ENCODE measurements at regions not wholly inside any gene's neighbourhood (a gene's known extent, or its start where the extent isn't known, plus 50 kb on each side); places are given as distances from the start of the nearest gene placed in this dataset.

- H3K9ac ChIP-seq (ENCODE audit: low read length in 3 of 3) = no peak overlapping the region
- intact Hi-C loops (cut with DNase I) = no loop called here
- no peaks in the 10 kb centered on the region for H3K36me3 ChIP-seq (ENCODE audit: control insufficient read depth in 2 of 3, insufficient read depth in 3 of 3, low read length in 3 of 3)
- TF ChIP-seq CTCF (IDR thresholded peaks at IDR 0.05; ENCODE audit: borderline replicate concordance, extremely low read depth, insufficient read depth) = no peak
- no peak overlapping the region for H3K4me3 ChIP-seq (ENCODE audit: low read length in 3 of 3)
- no peaks in the 10 kb centered on the region for H3K9me3 ChIP-seq (ENCODE audit: control insufficient read depth in 2 of 3, insufficient read depth in 1 of 3, low read length in 3 of 3)
- no peak overlapping the region for H3K27ac ChIP-seq (ENCODE audit: low read depth in 2 of 2, low read length in 2 of 2)
- peaks cover 0 to 4% (median 0%) of the 10 kb centered on the region in 3 donors for H3K4me1 ChIP-seq (ENCODE audit: control insufficient read depth in 2 of 3, insufficient read depth in 2 of 3, low read depth in 1 of 3, low read length in 3 of 3)
- FAIRE-seq (no peak), DNase-seq (no peak)
- H3K27me3 ChIP-seq (ENCODE audit: control insufficient read depth, insufficient read depth, low read length) = no peaks in the 10 kb centered on the region
Observed at GRCh38 chr2:39608686-39609441, 56.9 kb upstream of the TMEM178A start.

DNA sequence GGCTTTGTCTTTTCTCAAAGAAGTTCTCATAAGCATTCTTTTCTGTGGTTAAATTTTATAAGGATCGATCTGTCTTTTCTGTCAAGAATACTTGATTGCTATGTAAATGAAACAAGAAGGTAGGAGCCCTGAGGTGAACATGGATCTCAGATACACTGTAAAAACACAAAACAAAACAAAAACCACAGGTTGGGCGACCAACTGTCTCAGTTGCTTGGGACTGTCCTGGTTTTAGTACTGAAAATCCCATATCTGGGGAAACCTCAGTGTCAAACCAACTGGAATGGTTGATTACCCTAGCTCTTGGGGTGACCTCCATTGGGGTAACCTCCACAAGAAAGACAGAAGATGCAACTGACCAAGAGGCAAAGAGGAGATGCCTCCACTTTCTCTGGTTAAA lies 55.8 kb upstream of the TMEM178A start:
- Histone ChIP-seq H3K27ac (ENCODE audit: low read depth in 2 of 2, low read length in 2 of 2) (no peak overlapping the region), H3K9ac (ENCODE audit: low read length in 3 of 3) (no peak overlapping the region), H3K27me3 (ENCODE audit: control insufficient read depth, insufficient read depth, low read length) (no peaks in the 10 kb centered on the region), H3K4me1 (ENCODE audit: control insufficient read depth in 2 of 3, insufficient read depth in 2 of 3, low read depth in 1 of 3, low read length in 3 of 3) (peaks cover 0 to 4% (median 0%) of the 10 kb centered on the region in 3 donors), H3K4me3 (ENCODE audit: low read length in 3 of 3) (no peak overlapping the region), H3K36me3 (ENCODE audit: control insufficient read depth in 2 of 3, insufficient read depth in 3 of 3, low read length in 3 of 3) (no peaks in the 10 kb centered on the region), H3K9me3 (ENCODE audit: control insufficient read depth in 2 of 3, insufficient read depth in 1 of 3, low read length in 3 of 3) (no peaks in the 10 kb centered on the region)
- FAIRE-seq (no peak), DNase-seq (no peak)
- intact Hi-C loops (cut with DNase I) = no loop called here
- no peak for TF ChIP-seq CTCF (IDR thresholded peaks at IDR 0.05; ENCODE audit: borderline replicate concordance, extremely low read depth, insufficient read depth)

DNA sequence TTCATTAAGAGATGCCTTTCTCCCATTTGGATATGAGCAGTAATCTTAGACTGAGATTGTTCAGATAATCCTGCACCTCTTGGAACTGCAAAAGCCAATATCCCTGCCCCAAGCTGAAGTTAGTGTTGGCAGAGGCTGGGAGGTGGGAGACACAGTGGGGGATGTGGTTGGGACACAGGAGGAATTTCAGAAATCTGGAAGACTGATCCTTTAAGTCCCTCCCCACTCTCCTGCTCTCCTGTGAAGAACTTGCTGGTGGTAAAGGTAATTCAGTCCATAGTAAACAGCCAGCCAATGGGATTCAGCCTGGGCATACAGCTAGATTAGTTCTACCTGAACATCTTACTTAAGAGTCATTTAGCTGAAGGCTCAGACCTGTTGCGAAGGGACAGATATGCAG lies 50.0 kb upstream of the TMEM178A start:
- intact Hi-C loops (cut with DNase I) = no loop called here
- Histone ChIP-seq H3K9me3 (ENCODE audit: control insufficient read depth in 2 of 3, insufficient read depth in 1 of 3, low read length in 3 of 3) (no peaks in the 10 kb centered on the region), H3K27ac (ENCODE audit: low read depth in 2 of 2, low read length in 2 of 2) (no peak overlapping the region), H3K4me1 (ENCODE audit: control insufficient read depth in 2 of 3, insufficient read depth in 2 of 3, low read depth in 1 of 3, low read length in 3 of 3) (no peaks in the 10 kb centered on the region), H3K4me3 (ENCODE audit: low read length in 3 of 3) (no peak overlapping the region), H3K9ac (ENCODE audit: low read length in 3 of 3) (no peak overlapping the region), H3K36me3 (ENCODE audit: control insufficient read depth in 2 of 3, insufficient read depth in 3 of 3, low read length in 3 of 3) (no peaks in the 10 kb centered on the region), H3K27me3 (ENCODE audit: control insufficient read depth, insufficient read depth, low read length) (no peaks in the 10 kb centered on the region)
- TF ChIP-seq CTCF (IDR thresholded peaks at IDR 0.05; ENCODE audit: borderline replicate concordance, extremely low read depth, insufficient read depth) = no peak
- FAIRE-seq (no peak), DNase-seq (no peak)

All from kidney (tissue), 13 donors.